Hepatocyte (in vitro differentiated cells): ENCODE measurements at regions not wholly inside any gene's neighbourhood (a gene's known extent, or its start where the extent isn't known, plus 50 kb on each side); places are given as distances from the start of the nearest gene placed in this dataset.

Source experiments
- EZH2 ChIP-seq: fragments of 200-600 bp; sonication (generic); IDR thresholded peaks from 2 replicates; pipeline ENCODE4 v1.6.1; 2016; ENCODE audit warnings: antibody characterized with exemption, mild to moderate bottlenecking, borderline replicate concordance
- TF ChIP-seq, protein P1 (sequence below): fragments of 200-600 bp; sonication (generic); IDR thresholded peaks from 2 replicates; pipeline ENCODE4 v1.5.1; 2016; ENCODE audit warnings: antibody characterized with exemption, mild to moderate bottlenecking; ENCODE audit not compliant: poor library complexity

DNA sequence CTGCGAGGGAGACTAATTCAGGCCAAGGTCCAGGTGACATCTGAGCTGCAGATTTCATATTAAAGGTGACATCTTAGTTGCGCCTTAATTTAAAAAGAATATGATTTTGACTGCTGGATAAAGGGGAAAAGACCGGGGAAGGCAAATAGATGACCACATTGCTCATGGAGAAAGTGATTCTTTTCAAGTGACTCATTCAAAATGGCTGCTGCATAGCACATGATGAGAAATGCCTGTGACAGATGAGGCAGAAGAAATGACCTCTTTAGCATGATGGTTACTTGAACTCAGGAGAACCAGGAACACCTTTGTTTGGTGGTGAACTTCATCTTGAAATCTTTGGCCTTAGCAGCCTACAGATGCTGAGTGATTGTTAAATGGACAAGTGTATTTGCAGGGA is 385.8 kb upstream of the TRIB2 start:
- no peak for TF ChIP-seq EZH2
- TF ChIP-seq, protein P1, sequence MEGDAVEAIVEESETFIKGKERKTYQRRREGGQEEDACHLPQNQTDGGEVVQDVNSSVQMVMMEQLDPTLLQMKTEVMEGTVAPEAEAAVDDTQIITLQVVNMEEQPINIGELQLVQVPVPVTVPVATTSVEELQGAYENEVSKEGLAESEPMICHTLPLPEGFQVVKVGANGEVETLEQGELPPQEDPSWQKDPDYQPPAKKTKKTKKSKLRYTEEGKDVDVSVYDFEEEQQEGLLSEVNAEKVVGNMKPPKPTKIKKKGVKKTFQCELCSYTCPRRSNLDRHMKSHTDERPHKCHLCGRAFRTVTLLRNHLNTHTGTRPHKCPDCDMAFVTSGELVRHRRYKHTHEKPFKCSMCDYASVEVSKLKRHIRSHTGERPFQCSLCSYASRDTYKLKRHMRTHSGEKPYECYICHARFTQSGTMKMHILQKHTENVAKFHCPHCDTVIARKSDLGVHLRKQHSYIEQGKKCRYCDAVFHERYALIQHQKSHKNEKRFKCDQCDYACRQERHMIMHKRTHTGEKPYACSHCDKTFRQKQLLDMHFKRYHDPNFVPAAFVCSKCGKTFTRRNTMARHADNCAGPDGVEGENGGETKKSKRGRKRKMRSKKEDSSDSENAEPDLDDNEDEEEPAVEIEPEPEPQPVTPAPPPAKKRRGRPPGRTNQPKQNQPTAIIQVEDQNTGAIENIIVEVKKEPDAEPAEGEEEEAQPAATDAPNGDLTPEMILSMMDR, result no peak
